T follicular helper cell (primary cell): ENCODE measurements at regions not wholly inside any gene's neighbourhood (a gene's known extent, or its start where the extent isn't known, plus 50 kb on each side); places are given as distances from the start of the nearest gene placed in this dataset.

Experiments
- DNase-seq: peaks from one replicate; pipeline ENCODE4 v3.0.0-alpha.2; 2020; ENCODE audit warnings: low read depth

DNA sequence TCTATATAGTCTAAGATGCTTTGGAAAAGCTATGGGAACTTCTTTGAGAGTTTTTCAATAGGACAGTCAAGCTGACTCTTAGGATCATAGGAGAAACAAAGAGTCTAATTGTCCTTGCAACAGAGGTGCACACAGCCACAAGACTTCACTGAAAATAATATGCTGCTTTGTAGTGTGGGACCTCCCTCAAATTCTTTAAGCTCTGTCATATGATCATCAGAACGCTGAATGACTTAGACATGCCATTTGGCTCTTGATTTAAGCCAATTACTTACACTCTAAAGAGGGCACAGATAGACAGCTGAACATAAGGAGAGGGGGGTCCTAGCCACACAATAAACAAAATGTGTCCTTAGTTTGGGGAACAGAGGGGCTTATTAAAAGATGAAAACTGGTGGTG lies 818.7 kb upstream of the GJE1 start:
- no peak for DNase-seq

DNA sequence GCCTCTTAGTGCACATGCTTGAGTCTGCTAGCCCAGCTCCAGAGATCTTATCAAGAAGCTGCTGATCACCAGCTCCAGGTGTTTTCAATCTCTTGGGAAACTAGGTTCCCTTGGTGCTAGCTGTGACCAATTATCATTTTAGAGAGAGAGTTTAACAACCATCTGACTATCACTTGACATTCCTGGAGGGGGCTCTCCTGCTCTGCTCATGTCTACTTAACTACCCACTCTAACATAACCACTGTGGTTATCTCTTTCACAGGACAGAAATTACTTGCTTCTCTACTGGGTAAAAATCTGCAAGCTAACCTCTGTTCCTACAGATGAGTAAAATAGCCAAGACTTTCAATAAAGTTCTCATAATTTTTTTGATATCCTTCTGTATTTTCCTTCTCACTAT lies 823.4 kb upstream of the GJE1 start:
- DNase-seq: no peak

DNA sequence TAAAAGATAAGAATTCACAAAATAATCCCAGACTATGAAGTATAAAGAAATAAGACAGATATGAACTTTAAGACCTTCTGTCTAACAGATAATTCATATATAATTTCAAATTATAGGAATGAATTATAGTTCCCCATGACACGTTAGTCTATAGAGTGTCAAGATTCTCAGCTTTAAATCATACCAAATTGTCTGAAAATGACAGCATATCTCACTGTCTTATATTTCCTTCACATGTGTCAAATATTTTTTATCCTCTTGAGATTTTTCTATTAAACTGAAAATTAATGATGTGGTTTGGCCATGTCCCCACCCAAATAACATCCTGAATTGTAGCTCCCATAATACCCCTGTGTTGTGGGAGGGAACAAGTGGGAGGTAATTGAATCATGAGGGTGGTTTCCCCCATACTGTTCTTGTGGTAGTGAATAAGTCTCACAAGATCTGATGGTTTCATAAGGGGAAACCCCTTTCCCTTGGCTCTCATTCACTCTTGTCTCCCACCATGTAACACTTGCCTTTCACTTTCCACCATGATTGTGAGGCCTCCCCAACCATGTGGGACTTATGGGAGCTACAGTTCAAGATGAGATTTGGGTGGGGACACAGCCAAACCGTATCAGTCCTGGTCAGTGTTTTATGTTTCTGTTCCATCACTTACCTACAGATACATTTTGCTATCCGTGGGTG lies 825.3 kb upstream of the GJE1 start:
- no peak for DNase-seq

DNA sequence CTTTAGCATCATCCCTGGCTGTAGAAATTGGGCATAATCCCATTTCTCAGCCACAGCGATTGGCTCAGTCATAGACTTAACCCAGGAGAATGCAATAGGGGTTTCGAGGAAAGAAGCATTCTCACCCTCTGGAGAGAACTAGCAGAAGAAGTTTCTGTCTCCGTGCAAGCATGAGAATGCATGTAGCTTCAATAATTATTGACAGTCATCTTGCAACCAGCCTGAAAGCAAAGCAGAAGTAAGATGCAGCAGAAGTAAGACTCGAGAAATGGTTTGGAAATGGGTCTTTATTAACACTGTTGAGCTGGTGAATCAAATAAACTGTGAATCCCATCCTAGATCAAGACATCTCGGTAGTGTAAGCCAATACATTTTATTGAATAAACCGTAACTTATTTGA lies 828.8 kb upstream of the GJE1 start:
- no peak for DNase-seq

DNA sequence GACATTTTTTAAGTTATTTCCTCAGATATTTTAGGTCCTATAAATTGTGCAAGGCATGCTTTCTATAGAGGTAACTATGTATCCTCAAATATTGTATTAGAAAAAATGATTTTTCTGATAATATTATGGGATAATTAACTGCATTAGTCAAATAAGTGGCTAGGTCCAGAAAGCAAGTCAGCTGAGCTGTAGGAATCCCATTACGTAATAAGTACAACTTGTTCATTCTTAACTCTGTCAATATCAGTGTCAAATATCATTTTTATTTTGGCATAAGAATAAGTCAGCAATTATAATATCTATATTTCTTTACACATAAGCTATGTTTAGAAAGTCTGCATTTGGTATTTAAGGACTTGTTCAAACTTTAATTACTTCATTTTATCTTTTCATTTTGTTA lies 830.9 kb upstream of the GJE1 start:
- no peak for DNase-seq

DNA sequence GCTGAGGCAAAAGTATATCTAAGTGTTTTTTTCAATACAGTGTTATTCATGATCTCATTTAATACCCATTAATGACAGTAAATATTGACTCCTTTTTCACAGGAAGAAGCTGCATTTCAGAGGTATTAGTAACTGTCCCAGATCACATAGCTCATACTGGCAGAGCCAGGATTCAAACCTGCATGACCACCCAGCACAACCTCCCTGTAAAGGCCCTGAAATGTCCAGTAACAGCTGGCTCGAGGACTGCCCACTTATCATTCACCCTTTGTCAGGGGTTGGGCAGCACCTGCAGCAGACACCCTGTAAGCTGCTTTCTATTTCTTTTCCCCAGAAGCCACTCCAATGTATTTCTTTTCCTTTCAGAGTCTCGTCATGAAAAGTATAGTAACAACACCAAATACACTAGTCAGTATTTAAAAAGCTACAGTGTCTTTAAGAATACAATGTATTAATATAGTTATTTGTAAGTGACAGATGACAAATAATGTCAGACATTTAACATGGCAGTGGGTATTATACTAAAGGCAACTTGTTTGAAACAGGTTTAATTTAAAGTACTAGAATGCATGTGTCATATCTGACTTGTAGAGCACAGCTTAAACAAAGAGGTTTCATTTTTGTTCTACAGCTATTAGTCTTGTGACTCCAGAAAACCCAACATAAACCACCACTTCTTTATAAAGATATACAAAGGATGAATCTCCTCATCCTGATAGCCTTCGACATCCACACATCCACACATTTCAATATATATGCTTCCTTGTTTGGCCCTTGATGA lies 841.6 kb upstream of the GJE1 start:
- no peak for DNase-seq

DNA sequence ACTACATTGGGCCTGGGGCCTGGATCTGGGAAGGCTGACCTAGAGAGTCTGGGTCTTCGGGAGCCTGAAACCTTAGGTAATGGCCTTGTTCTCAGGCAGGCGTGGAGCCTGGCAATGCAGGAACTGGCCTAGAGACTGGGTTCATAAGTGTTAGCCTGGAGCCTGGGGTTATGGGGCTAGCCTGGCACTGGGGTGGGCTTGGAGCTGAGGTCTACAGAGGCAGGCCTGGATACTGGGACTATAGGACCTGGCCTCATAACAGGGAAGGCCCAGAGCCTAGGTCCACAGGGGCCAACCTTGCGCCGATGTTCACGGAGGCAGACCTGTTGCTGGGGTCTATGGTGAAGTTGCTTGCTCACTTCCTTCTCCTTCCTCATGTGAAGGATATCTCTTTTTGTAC lies 843.8 kb upstream of the GJE1 start:
- DNase-seq: no peak

DNA sequence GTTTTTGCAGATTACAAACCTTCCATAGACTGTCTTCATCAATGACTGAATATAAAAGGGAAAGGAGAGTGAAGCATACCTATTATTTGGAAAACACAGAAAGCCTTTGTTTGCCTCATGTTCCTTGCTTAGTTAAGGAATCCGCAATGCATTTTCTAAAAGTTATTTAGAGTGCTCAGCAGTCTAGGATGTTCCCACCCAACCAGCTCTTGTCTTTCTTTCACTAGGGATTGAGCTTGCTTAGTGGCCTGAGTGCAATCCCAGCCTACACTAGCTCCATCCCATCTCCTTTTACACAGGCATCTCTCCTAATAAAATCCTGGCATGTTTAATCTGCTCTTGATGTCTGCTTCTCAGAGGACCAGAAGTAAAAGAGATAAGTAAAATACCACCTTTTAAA lies 850.5 kb upstream of the GJE1 start:
- DNase-seq: no peak

DNA sequence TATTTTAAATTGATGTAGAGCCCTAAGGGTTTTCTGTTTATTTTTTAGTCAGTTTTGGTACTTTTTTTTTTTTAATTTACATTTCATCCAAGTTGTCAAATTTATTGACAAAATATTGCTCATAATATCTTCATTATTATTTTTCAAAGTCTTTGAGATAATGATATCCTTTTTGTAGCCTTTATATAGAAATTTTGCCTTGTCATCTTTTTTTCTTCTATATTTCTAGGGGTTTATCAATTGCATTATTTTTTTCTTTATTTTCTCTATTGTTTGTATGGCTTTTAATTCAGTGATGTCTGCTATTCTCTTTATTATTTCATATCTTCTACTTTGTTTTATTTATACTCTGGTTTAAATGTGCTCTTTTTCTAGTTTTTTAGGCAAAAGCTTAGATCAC lies 863.0 kb upstream of the GJE1 start:
- no peak for DNase-seq

DNA sequence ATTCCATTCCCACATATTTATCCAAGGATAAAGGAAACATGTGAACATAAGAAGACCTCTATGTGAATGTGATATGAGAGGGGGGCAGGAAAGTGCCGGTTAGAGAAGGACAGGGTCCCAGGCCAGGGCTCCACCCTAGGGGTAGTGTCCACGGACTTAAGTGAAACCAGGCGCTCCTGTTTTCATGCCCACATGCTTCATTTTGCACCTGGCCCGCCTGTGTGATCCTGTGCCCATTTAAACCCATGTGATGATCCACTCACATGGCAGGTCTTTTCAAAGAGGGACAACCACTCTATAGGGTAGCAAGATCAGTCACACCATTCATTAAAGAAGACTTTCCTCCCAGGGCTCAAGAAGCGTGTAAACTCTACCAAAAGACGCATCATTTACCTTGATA lies 865.3 kb upstream of the GJE1 start:
- no peak for DNase-seq

DNA sequence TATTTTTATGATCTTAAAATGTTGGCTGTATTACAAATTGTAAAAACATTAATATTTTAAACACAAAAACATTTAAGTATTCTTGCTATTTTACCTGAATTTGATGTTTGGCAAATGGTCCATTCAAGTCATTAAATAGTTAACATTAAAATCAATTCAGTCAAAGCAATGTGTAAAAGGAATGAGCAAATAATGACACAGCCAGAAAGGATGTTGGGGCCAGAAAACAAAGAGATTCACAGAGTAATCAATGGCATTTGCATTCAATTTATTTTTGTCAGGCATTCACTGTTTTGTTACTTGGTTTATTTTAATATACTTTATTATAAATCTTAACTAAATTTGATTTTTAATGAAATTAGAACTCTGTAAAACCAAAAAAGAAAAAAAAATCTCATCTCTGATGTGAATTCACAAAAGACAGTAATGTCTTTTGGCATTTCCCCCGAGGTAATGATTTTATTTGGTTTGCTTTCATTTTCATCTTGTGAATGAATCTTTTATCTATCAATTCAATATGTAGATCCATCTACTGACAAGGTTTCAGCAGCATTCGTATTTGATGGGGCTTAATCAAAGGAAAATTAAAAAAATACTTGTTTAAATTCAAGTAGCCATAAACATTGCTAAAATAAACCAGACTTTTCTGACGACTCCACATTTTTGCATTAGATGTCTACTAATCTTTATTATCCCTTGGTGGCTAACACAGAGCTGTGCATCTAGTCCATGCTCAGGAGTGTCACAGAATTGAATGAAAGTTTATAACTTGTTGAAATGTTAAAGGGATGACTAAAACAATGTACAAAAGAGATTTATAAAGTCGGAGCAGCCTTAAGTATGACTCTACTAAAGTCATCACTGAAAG lies 866.7 kb upstream of the GJE1 start:
- no peak for DNase-seq

DNA sequence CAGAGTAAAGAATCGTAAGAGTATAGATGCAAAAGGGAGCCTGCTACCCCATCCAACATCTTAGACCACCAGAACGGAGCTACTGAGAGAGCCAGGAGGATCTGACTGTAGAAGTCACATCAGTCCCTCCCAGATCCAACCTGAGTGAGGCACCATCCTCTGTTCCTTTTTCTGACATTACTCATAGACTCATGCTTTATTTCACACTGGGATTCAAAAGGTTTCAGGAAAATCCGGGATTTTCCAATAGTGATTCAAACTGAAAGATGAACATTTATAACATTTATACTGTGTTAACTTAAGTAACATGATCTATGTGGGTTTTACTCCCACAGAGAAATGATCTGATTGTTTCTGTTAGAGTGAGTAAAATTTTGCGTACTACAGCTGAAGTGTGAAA lies 868.6 kb upstream of the GJE1 start:
- no peak for DNase-seq

DNA sequence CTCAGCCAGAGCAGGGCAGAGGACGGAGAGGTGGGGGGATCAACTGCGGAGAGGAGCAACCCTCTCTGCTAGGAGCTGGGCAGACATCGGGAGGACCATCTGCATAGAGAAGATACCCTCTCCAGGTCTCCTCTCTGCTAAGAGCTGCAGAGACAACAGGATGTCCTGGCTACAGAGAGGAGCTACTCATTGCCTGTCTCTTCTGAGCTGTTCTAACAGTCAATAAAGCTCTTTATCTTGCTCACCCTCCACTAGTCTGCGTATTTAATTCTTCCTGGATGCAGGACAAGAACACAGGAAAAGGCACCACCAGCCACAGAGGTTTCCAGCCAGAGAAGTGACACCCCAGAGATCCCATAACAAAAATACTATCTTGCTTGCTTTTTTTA lies 871.1 kb upstream of the GJE1 start:
- no peak for DNase-seq

DNA sequence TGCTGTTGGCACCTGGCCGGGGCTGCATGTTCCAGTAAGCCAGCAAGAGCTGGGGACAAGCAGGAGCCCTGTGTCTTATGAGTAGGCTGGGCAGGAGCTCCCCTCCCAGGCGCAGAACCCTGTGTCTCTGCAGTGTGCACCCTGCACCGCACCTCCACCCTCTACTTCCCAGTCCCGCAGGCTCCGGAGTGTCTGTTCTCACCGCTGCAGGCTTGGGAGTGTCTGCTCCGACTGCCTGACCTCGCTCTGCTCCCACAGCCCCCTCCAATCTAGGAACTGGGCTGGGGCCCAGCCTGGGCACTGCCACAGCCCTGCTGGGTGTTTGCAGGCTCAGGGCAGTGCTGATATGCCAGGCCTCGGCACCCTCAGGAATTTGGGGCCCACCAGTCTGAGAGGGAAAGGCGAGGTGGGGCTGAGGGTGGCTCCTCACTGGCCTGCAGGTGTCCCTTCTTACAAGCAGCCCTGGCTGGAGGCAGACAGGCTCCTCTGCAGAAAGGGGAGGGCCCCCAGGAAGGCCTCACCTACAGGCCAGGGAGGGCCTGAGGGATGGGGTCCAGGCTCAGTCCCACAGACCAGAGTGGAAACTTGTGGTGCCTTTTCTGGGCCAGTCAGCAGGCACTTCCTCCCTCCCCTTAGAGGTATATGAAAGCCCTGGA lies 871.6 kb upstream of the GJE1 start:
- no peak for DNase-seq

DNA sequence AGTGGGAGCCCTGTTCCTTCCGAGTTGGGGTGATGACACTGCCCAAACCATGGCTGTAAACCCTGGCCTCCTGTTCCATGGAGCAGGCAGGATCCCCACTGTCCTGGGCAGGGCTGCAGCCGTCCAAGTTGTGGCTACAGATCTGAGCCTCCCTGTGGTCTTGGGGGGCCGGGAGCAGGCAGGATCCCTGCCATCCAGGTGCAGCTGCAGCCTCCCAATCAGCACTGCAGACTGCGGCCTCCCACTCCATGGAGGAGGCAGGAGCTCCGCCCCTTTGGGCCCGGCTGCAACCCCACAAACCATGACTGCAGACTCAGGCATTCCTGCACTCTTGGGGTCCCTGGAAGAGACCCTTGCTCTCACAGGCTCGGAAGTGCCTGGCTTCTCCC lies 872.1 kb upstream of the GJE1 start:
- no peak for DNase-seq

DNA sequence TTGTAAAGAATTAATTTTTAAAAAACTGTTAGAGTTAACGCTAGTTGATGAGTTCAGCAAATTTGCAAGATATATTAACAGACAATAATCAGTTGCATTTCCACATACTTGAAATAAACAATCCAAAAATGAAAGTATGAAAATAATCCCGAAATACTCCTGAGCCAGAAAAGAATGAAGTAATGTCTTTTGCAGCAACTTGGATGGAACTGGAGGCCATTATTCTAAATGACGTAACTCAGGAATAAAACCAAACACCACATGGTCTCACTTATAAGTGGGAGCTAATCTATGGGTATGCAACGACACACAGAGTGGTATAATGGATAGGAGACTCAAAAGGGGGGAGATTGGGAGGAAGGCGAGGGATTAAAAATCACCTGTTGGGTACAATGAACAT lies 872.9 kb upstream of the GJE1 start:
- DNase-seq: no peak

DNA sequence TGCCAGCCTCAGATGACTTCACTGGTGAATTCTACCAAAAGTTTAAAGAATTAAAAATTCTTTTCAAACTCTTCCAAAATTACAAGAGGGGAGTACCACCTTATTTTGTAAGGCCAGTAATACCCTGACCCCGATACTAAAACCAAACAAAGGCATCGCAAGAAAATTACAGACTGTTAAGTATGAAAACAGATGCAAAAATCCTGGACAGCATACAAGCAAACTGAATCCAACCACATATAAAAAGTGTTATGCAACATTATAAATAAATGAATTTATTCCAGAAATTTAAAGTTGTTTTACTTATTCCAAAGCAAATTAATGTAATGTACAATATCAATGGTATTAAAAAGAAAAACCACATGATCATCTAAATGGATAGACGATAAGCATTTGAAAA lies 873.6 kb upstream of the GJE1 start:
- no peak for DNase-seq

DNA sequence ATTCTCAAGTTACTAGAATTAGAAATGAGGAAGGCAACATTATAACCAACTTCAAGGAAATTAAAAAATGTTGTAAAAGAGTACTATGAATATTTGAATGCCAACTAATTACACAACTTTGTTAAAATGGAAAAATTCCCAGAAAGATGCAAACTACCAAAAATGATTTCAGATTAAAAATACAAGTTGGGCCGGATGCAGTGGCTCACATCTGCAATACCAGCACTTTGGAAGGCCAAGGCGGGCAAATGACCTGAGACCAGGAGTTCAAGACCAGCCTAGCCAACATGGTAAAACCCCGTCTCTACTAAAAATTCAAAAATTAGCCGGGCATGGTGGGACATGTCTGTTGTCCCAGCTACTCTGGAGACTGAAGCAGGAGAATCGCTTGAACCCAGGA lies 874.2 kb upstream of the GJE1 start:
- no peak for DNase-seq

DNA sequence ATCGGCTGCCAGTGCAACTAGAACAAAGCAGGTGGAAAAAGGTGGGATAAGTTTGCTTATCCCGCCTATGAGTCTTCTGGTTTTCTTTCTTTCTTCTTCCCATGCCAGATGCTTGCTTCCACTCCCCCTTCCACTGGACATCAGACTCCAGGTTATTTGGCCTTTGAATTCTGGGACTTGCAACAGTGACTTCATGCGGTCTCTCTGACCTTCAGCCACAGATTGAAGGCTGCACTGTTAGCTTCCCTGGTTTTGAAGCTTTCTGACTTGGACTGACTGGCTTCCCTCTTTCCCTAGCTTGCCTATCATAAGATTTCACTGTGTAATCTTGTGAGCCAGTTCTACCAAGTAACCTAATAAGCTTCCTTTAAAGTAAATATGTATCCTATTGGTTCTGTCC lies 878.4 kb upstream of the GJE1 start:
- DNase-seq: no peak

DNA sequence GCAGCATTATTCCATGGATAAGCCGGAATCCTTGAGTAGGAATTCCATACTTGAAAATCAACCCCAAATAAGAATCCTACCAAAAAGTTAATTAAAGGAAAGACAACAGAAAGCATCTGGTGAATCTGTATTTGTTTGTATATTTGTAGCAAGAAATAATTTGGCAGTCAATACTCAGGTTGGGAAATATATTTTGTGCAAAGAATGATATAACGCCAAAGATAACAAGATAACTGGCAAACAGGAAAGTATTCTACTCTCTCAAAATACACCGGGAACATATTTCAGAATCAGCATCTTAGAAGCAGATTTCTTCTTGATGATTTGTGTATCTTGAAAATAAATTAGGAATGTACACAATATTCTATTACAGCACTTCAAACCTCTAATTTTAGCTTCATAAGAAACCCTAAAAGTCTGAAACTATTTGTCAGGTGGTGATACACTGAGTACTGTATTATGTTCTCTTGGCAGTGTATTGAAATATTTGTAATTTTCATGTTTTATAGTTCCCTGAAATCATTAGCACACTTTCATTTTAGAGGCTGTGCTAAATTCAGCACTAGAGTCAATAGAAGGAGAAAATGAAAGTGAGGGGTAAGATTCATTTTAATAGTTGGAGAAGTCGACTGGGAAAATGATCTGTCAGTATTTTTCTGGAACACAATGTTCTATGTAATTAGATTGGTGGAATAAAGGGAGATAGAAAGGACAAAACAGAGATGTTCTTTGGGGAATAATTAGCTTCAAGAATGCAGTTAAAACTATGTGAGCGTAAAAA lies 879.7 kb upstream of the GJE1 start:
- DNase-seq: no peak

DNA sequence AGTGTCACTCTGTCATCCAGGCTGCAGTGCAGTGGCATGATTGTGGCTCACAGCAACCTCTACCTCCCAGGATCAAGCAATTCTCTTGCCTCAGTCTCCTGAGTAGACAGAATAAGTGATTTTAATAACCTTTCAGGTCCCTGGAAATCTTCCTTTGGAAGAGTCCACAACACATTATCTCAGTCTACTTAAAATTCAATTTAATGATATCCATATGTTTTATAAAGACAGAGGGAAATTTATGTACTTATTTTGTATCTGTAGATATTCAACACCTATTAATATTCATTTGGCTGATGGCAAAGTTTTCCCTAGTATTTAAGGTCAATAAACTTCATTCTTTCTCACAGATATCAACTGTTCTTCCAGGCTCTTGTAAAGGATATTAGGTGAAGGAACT lies 881.4 kb upstream of the GJE1 start:
- DNase-seq: no peak
